IMR-90 (cell line): ENCODE measurements at regions not wholly inside any gene's neighbourhood (a gene's known extent, or its start where the extent isn't known, plus 50 kb on each side); places are given as distances from the start of the nearest gene placed in this dataset.

Experiments used
- ATAC-seq: fragments of 200-7000 bp; cut with Tn5 transposase; 2 replicates; pipeline ENCODE4 v1.9.1; 2020; ENCODE audit warnings: low read depth, mild to moderate bottlenecking, moderate library complexity
- BruUV-seq: library from RNA; stranded (reverse); fragments of 400-500 nt; replicated peaks from 2 replicates; lab custom pipeline; 2021; lab: Mats Ljungman, UMichigan
- CTCF ChIA-PET: fragments of 300-600 bp; formaldehyde crosslinking; extraction: SDS; loops from one replicate; lab custom pipeline; 2021; ENCODE audit warnings: antibody characterized with exemption; lab: Yijun Ruan, JAX
- POLR2A ChIA-PET: fragments of 300-600 bp; sonication (Branson Sonifier 250); formaldehyde crosslinking; loops from one replicate; lab custom pipeline; 2022; ENCODE audit warnings: antibody characterized with exemption; ENCODE audit not compliant: unreplicated experiment; lab: Charles Lee
- DNase-seq: peaks from one replicate; pipeline ENCODE4 v3.0.0; 2013
- H2AFZ ChIP-seq: replicated peaks from 2 replicates; pipeline ENCODE3; 2013; ENCODE audit warnings: low read length, mild to moderate bottlenecking; ENCODE audit not compliant: poor library complexity
- H2AK5ac ChIP-seq: 2 replicates; pipeline ENCODE4 v1.6.1; 2013; ENCODE audit warnings: low read depth, low read length, inconsistent platforms
- H2AK9ac ChIP-seq: replicated peaks from 2 replicates; pipeline ENCODE3; 2013; ENCODE audit warnings: mild to moderate bottlenecking, low read depth, low read length, moderate library complexity; ENCODE audit not compliant: poor library complexity
- H2BK120ac ChIP-seq: 2 replicates; pipeline ENCODE4 v1.6.1; 2013; ENCODE audit warnings: low read depth, low read length, inconsistent platforms
- H2BK15ac ChIP-seq: 3 replicates; pipeline ENCODE4 v1.6.1; 2013; ENCODE audit warnings: low read depth, low read length, inconsistent platforms
- H2BK20ac ChIP-seq: 2 replicates; pipeline ENCODE4 v1.6.1; 2013; ENCODE audit warnings: low read depth, mild to moderate bottlenecking, inconsistent platforms, low read length, moderate library complexity
- H2BK5ac ChIP-seq: 2 replicates; pipeline ENCODE4 v1.6.1; 2013; ENCODE audit warnings: mild to moderate bottlenecking, low read depth, low read length, inconsistent platforms; ENCODE audit not compliant: poor library complexity, severe bottlenecking
- H3K14ac ChIP-seq: replicated peaks from 2 replicates; pipeline ENCODE4 v1.6.1; 2013; ENCODE audit warnings: low read depth, low read length, inconsistent platforms
- H3K18ac ChIP-seq: 2 replicates; pipeline ENCODE4 v1.6.1; 2013; ENCODE audit warnings: low read depth, low read length, control low read depth
- H3K23ac ChIP-seq: 2 replicates; pipeline ENCODE4 v1.6.1; 2013; ENCODE audit warnings: low read depth, low read length, inconsistent platforms
- H3K27ac ChIP-seq: 2 replicates; pipeline ENCODE4 v1.5.1; 2013; ENCODE audit warnings: mild to moderate bottlenecking, control low read depth, low read length; ENCODE audit not compliant: insufficient read depth
- H3K27me3 ChIP-seq: 2 replicates; pipeline ENCODE4 v1.6.1; 2013; ENCODE audit warnings: low read length; ENCODE audit not compliant: control insufficient read depth, insufficient read depth
- H3K36me3 ChIP-seq: 2 replicates; pipeline ENCODE4 v1.6.1; 2013; ENCODE audit warnings: low read length, mixed read lengths; ENCODE audit not compliant: control insufficient read depth, insufficient read depth
- H3K4ac ChIP-seq: 2 replicates; pipeline ENCODE4 v1.6.1; 2013; ENCODE audit warnings: low read depth, low read length, inconsistent platforms
- H3K4me1 ChIP-seq: 2 replicates; pipeline ENCODE4 v1.6.1; 2013; ENCODE audit warnings: low read length, mixed read lengths; ENCODE audit not compliant: control insufficient read depth, insufficient read depth
- H3K4me2 ChIP-seq: 2 replicates; pipeline ENCODE4 v1.6.1; 2013; ENCODE audit warnings: low read depth, mild to moderate bottlenecking, control low read depth, low read length, moderate library complexity
- H3K4me3 ChIP-seq: 2 replicates; pipeline ENCODE4 v1.5.1; 2013; ENCODE audit warnings: low read depth, mild to moderate bottlenecking, control low read depth, low read length, moderate library complexity; ENCODE audit not compliant: insufficient read depth
- H3K56ac ChIP-seq: 2 replicates; pipeline ENCODE4 v1.6.1; 2013; ENCODE audit warnings: low read length, inconsistent platforms; ENCODE audit not compliant: insufficient read depth; ENCODE audit errors: extremely low read depth
- H3K79me1 ChIP-seq, 2 experiments: 2 replicates each; pipeline ENCODE4 v1.6.1; 2013; ENCODE audit warnings: low read length in 2 of 2, inconsistent platforms in 1 of 2, low read depth in 1 of 2
- H3K9ac ChIP-seq: 2 replicates; pipeline ENCODE4 v1.6.1; 2013; ENCODE audit warnings: low read depth, low read length, control low read depth
- H3K9me1 ChIP-seq: 2 replicates; pipeline ENCODE4 v1.6.1; 2013; ENCODE audit warnings: low read length, inconsistent platforms; ENCODE audit not compliant: insufficient read depth
- H3K9me3 ChIP-seq: 2 replicates; pipeline ENCODE4 v1.6.1; 2013; ENCODE audit warnings: low read length; ENCODE audit not compliant: control insufficient read depth, insufficient read depth
- H4K20me1 ChIP-seq: 2 replicates; pipeline ENCODE4 v1.6.1; 2013; ENCODE audit warnings: low read length, inconsistent platforms; ENCODE audit not compliant: insufficient read depth
- H4K5ac ChIP-seq: 2 replicates; pipeline ENCODE4 v1.6.1; 2013; ENCODE audit warnings: mild to moderate bottlenecking, low read depth, low read length, control low read depth
- H4K8ac ChIP-seq, 2 experiments: 2 replicates each; pipeline ENCODE4 v1.6.1; 2013; ENCODE audit warnings: low read depth in 2 of 2, low read length in 2 of 2, control low read depth in 1 of 2, inconsistent platforms in 1 of 2
- H4K91ac ChIP-seq: 2 replicates; pipeline ENCODE4 v1.6.1; 2013; ENCODE audit warnings: low read depth, low read length, inconsistent platforms; ENCODE audit not compliant: insufficient read depth
- BHLHE40 ChIP-seq: fragments of 150-350 bp; IDR thresholded peaks from 2 replicates; pipeline ENCODE4 v1.6.1; 2016; ENCODE audit warnings: mild to moderate bottlenecking, low read depth, low read length
- CEBPB ChIP-seq: IDR thresholded peaks from 2 replicates; pipeline ENCODE4 v1.6.1; 2012; ENCODE audit warnings: low read depth, low read length, improper control_type of control experiment
- CHD1 ChIP-seq: IDR thresholded peaks from 2 replicates; pipeline ENCODE4 v1.6.1; 2012; ENCODE audit warnings: low read depth, low read length, improper control_type of control experiment
- FOS ChIP-seq: fragments of 150-350 bp; IDR thresholded peaks from 2 replicates; pipeline ENCODE4 v1.6.1; 2016; ENCODE audit warnings: low read depth, low read length
- MAFK ChIP-seq: IDR thresholded peaks from 2 replicates; pipeline ENCODE4 v1.6.1; 2012; ENCODE audit warnings: low read depth, low read length, improper control_type of control experiment
- MAZ ChIP-seq: IDR thresholded peaks from 2 replicates; pipeline ENCODE4 v1.6.1; 2012; ENCODE audit warnings: low read depth, mild to moderate bottlenecking, low read length, improper control_type of control experiment, moderate library complexity, borderline replicate concordance
- MXI1 ChIP-seq: IDR thresholded peaks from 2 replicates; pipeline ENCODE4 v1.6.1; 2012; ENCODE audit warnings: low read depth, mild to moderate bottlenecking, low read length, moderate library complexity, borderline replicate concordance
- NFE2L2 ChIP-seq: fragments of 150-350 bp; IDR thresholded peaks from 2 replicates; pipeline ENCODE4 v1.6.1; 2016; ENCODE audit warnings: low read depth, mild to moderate bottlenecking, low read length
- POLR2A ChIP-seq: IDR thresholded peaks from 2 replicates; pipeline ENCODE4 v1.6.1; 2012; ENCODE audit warnings: mild to moderate bottlenecking, low read depth, low read length
- RAD21 ChIP-seq: IDR thresholded peaks from 2 replicates; pipeline ENCODE4 v1.6.1; 2012; ENCODE audit warnings: low read length, improper control_type of control experiment
- RCOR1 ChIP-seq: IDR thresholded peaks from 2 replicates; pipeline ENCODE4 v1.6.1; 2012; ENCODE audit warnings: mild to moderate bottlenecking, low read length, improper control_type of control experiment; ENCODE audit not compliant: insufficient replicate concordance
- SMC3 ChIP-seq: fragments of 150-350 bp; IDR thresholded peaks from 2 replicates; pipeline ENCODE4 v1.6.1; 2016; ENCODE audit warnings: low read depth, mild to moderate bottlenecking, antibody characterized with exemption, low read length, moderate library complexity
- WGBS, 2 experiments: methylation state at CpG; one replicate each; pipeline versions ENCODE4 v1.1.5 to v1.1.7; 2013; ENCODE audit warnings: missing lambda C conversion rate in 2 of 2; ENCODE audit not compliant: insufficient read length in 1 of 2; ENCODE audit errors: extremely low coverage in 2 of 2; 5-methylcytosine and 5-hydroxymethylcytosine counted together
- dilution Hi-C: fragments of 300-500 bp; cut with HindIII; formaldehyde crosslinking; loops from one replicate; pipeline ENCODE4 v1.14.3; 2018; ENCODE audit warnings: low sequenced_read_pairs; ENCODE audit not compliant: unreplicated experiment
- in situ Hi-C: fragments of 300-500 bp; cut with MboI; formaldehyde crosslinking; loops from 3 replicates; pipeline ENCODE4 v1.14.3; 2019; ENCODE audit warnings: low sequenced_read_pairs, inconsistent platforms, mixed read lengths
- intact Hi-C: fragments of 100-400 bp; cut with micrococcal nuclease; formaldehyde crosslinking; loops from 2 replicates; pipeline ENCODE4 v1.10.0; 2022
- TF ChIP-seq, protein P1 (sequence below): fragments of 150-350 bp; IDR thresholded peaks from 2 replicates; pipeline ENCODE4 v1.6.1; 2016; ENCODE audit warnings: low read depth, mild to moderate bottlenecking, low read length, moderate library complexity, borderline replicate concordance
- TF ChIP-seq, protein P2 (sequence below): conservative IDR thresholded peaks from 2 replicates; pipeline ENCODE4 v1.5.1; 2012; ENCODE audit warnings: mild to moderate bottlenecking, low read depth, low read length, improper control_type of control experiment
- TF ChIP-seq, protein P3 (sequence below): fragments of 150-350 bp; IDR thresholded peaks from 2 replicates; pipeline ENCODE4 v1.6.1; 2017; ENCODE audit warnings: mild to moderate bottlenecking, antibody characterized with exemption, low read length, low read depth

DNA sequence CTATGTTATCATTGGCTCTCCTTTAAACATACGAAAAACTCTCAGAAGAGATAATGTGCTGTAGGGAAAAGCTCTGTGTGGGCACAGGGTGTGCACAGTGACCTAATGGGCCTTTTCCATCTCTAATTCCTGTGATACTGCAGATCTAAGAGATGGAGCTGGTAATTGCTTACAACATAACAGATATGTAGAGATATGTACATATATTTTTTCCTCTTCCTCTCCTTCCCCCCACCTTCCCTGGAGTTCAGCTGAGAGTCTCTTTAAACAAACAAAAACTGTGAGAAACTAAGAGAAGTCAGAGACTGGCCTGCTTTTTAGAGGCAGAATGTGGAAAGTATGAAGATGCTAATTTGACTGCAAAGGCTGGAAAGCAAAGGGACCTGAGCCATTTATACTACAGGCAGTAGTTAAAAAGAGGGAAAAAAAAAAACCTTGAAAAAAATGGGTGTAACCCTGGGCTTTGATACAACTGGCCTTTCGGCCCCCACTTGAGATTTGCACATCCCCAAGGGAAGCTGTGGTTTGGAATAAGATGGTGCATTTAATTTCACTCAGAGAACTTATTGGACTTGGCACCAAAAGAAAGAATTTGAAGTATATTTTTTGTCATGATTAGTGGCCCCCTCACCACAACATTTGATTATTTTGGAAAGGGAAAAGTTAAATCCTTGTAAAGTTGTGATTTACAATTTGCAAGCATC, 502.2 kb upstream of the ZEB2 start:
- no peak for TF ChIP-seq CEBPB
- TF ChIP-seq NFE2L2: no peak
- no peak for TF ChIP-seq MAFK
- no peak for TF ChIP-seq RAD21
- TF ChIP-seq MAZ: no peak
- no peak for TF ChIP-seq MXI1
- TF ChIP-seq, protein P1, sequence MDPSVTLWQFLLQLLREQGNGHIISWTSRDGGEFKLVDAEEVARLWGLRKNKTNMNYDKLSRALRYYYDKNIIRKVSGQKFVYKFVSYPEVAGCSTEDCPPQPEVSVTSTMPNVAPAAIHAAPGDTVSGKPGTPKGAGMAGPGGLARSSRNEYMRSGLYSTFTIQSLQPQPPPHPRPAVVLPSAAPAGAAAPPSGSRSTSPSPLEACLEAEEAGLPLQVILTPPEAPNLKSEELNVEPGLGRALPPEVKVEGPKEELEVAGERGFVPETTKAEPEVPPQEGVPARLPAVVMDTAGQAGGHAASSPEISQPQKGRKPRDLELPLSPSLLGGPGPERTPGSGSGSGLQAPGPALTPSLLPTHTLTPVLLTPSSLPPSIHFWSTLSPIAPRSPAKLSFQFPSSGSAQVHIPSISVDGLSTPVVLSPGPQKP: no peak
- no peak for TF ChIP-seq FOS
- TF ChIP-seq RCOR1: no peak
- TF ChIP-seq CHD1: no peak
- TF ChIP-seq, protein P2, sequence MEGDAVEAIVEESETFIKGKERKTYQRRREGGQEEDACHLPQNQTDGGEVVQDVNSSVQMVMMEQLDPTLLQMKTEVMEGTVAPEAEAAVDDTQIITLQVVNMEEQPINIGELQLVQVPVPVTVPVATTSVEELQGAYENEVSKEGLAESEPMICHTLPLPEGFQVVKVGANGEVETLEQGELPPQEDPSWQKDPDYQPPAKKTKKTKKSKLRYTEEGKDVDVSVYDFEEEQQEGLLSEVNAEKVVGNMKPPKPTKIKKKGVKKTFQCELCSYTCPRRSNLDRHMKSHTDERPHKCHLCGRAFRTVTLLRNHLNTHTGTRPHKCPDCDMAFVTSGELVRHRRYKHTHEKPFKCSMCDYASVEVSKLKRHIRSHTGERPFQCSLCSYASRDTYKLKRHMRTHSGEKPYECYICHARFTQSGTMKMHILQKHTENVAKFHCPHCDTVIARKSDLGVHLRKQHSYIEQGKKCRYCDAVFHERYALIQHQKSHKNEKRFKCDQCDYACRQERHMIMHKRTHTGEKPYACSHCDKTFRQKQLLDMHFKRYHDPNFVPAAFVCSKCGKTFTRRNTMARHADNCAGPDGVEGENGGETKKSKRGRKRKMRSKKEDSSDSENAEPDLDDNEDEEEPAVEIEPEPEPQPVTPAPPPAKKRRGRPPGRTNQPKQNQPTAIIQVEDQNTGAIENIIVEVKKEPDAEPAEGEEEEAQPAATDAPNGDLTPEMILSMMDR: no peak
- TF ChIP-seq BHLHE40: no peak
- TF ChIP-seq SMC3: no peak
- TF ChIP-seq, protein P3, sequence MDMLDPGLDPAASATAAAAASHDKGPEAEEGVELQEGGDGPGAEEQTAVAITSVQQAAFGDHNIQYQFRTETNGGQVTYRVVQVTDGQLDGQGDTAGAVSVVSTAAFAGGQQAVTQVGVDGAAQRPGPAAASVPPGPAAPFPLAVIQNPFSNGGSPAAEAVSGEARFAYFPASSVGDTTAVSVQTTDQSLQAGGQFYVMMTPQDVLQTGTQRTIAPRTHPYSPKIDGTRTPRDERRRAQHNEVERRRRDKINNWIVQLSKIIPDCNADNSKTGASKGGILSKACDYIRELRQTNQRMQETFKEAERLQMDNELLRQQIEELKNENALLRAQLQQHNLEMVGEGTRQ: no peak
- no peak for TF ChIP-seq POLR2A
- no peaks in the 10 kb centered on the region; the same call in 1 of the 2 replicates for H3K27me3 ChIP-seq
- H3K56ac ChIP-seq: no peak overlapping the region; the same call in 1 of the 2 replicates
- H3K9ac ChIP-seq: peak overlapping the region; percentile 19
- no CpG with 5 or more reads among the region's 2 CpGs for WGBS, 2 experiments
- peak overlapping the region; percentile 20 for H4K91ac ChIP-seq
- H3K9me1 ChIP-seq: no peaks in the 10 kb centered on the region
- H3K4me2 ChIP-seq: peak overlapping the region; percentile 27; the same call in 1 of the 2 replicates
- peak overlapping the region; percentile 15 for H3K14ac ChIP-seq
- H4K20me1 ChIP-seq: no peaks in the 10 kb centered on the region
- POLR2A ChIA-PET: interaction anchor here (1.4 kb wide), 1 partner anchor 15 kb away, joined by 19 read pairs; no protein-coding TSS in a partner anchor
- CTCF ChIA-PET: no interaction called here
- peak overlapping the region; percentile 57 for H2BK120ac ChIP-seq
- peak overlapping the region; percentile 45; the same call in 1 of the 2 replicates for H3K27ac ChIP-seq
- H3K36me3 ChIP-seq: no peaks in the 10 kb centered on the region
- ATAC-seq (peak; percentile 41), DNase-seq (peak; percentile 28)
- in situ Hi-C loops (no loop called here), dilution Hi-C loops (no loop called here), intact Hi-C loops (loop anchor here (5.0 to 10.0 kb wide), 2 partner anchors 505 to 733 kb away; no protein-coding TSS in a partner anchor)
- peak overlapping the region; percentile 69 for H2BK5ac ChIP-seq
- peak overlapping the region; percentile 47 for H3K18ac ChIP-seq
- H3K23ac ChIP-seq: peak overlapping the region; percentile 11; the same call in 1 of the 2 replicates
- no peaks in the 10 kb centered on the region for H3K79me1 ChIP-seq
- H3K9me3 ChIP-seq: no peaks in the 10 kb centered on the region
- H4K5ac ChIP-seq: peak overlapping the region; percentile 64
- peak overlapping the region; percentile 30; the same call in 1 of the 2 replicates for H2BK20ac ChIP-seq
- H2BK15ac ChIP-seq: peak overlapping the region; percentile 68; the same call in 1 of the 3 replicates
- no peak overlapping the region for H2AFZ ChIP-seq
- H4K8ac ChIP-seq: peak overlapping the region in 1 of 2 experiments; percentile 36; a peak in 2 of 4 replicates
- H2AK9ac ChIP-seq: no peak overlapping the region
- no peak overlapping the region for H3K4me3 ChIP-seq
- H3K4ac ChIP-seq: peak overlapping the region; percentile 62
- no TSS peak for BruUV-seq
- no peak overlapping the region for H2AK5ac ChIP-seq
- H3K4me1 ChIP-seq: peaks cover 12% of the 10 kb centered on the region
